ENCODE measurements at regions not wholly inside any gene's neighbourhood (a gene's known extent, or its start where the extent isn't known, plus 50 kb on each side); places are given as distances from the start of the nearest gene placed in this dataset.

DNA sequence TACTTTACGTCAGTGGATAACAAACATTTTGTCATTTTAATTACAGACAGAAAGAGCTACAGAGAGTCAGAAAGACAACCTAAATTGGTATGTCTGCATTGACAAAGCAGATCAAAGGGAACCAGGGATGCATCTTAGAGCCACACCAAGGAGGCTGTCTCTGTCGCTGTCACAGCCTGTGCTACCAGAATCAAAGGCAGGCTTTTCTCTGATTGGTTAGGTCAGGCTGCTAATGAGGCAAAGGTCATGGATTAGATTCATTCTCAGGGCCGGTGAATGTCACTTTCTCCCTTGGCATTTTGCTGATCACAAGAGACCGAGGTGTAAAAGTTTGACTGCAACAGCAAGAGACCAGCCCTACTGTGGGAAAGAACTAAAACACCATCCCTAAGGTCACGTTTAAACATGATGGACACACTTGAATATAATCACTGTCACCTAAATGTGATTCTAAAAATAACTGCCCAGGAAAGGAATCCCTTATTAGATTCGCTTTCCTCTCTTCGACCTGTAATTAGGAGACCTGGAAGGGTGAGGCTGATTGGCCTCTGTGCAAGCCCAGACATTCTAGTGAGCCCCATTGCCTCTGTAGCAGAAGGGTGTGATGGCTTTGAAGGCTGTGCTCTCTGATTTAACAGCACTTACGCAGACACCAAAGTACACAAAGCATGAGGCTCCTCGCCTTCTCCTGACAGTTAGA lies 314.4 kb upstream of the NBEA start:
- DNase-seq, result no peak

DNA sequence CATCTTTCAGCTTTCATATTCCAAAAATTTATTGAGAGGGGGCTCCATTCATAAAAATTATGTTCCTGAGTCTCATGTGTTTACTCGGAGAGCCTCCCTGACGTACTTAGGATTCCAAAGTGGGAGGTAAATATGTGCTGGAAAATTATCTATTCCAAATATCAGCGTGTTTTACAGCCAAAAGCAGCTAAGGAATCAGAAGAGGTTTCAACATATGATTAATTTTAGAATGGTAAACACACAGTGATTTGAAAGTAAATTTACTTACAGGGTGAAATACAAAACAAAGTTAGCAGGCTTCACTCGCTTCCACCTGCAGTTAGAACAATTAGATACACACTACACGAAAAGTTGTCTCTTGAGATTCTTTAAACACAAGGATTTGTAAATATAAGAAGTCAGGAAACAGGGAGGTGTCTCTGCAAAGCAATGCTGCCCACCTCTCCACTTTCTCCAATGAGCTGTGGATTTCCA lies 313.8 kb upstream of the NBEA start:
- no peak for DNase-seq

DNA sequence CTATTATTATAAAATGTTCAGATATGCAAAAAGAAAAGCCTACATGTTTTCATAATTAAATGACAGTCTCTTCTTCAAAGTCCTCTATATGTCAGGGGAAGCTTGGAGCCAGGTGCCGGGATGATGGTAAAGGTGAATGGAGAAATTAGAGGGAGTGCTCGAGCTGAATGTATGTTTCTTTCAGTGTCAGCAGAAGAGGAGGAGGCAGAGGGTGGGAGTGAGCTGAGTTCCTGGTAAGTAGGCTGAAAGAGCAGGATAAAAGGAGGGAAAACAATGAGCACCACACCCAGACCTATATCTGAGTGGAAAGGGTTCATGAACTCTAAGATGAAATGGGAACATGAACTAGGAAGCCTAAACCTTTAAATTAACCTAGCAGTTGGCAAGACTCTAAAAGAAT lies 307.6 kb upstream of the NBEA start:
- DNase-seq, result no peak

DNA sequence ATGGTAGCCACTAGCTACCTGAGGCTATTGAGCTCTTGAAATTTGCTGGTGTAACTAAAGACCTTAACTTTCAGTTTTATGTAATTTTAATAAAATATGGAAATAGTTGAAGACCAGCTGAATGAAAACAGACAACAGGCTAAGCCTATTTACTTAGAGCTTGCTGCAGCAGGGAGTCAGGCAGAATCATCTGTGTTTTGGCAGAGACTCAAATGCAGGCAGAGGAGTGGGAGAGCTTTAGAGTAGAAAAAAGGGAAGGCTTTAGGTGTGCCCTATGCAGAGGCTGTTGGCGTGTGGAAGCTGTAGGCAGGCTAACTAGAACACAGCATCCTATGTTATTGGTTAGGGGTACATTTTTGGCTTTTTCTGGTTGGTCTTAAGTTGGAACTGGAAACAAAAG lies 304.9 kb upstream of the NBEA start:
- DNase-seq, result no peak

DNA sequence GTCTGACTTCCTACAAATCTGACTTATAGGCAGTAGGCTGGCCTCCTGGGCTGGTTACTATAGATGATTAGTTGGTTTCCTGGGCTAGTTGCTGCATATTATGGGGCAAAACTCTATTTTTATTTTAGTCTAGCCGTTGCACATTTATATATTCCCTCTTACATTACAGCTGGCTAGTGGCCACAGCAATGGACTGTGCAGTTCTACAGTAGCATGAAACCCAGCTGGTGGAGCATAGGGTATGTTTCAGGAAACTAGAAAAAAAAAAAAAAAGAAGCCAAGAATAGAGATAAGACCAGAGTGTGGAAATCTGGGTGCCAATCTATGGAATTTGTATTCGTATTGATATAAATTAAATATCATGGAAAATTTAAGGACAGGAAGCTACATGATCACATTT lies 304.4 kb upstream of the NBEA start:
- DNase-seq, result no peak

DNA sequence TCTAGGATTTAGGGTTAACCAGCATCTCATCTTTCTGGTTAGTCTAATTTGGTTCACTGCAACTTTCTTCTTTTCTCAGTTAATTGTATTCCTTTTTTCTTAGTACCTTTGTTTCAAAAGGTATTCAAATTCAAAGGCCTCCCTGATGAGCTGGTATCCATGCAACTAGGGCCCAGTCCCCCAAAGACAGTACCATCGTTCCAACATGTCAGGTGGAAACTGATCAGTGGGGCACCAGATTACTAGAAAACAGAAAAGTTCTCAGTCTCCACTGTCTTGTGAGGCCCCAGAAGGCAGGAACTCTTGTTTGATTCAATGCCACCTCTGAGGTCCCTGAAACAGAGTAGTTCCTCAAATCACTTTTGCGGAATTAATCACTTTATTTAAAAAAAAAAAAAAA lies 303.2 kb upstream of the NBEA start:
- DNase-seq, result no peak

DNA sequence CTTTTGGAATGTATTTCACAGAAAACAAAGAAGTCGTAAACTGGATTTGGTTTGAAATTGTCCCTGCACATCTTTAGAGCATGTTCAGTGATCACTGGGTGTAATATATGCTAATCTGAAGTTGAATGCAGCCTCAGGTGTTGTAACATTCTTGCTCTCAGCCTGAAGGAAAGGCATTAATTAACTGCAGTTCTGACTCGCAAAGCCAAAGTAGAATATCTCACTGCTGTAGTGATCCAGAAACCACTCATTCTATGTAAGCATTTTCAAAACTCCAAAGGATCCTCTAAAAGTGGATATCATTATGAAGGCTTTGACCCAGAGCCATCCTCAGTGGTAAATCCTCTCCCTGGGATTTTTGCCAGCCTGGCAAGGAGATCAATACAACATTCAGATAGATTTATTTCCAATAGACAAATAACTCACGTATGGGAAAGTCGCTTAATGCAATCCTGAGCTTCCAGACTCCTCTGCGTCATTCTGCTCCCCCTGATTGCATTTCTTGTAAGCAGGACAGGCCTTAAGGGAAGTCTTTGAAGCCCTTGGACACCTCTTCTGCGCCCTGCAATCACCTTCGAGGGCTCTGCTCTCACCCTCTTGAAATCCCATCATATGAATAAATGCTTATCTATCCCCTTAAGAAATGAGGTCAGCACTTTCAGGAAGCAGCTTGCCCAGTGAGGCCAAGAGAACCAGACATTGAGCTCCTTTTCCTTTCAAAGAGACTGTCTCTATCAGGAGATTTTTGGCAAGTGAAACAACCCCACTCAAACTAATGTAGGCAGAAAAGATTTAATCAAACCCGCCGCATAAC lies 301.7 kb upstream of the NBEA start:
- DNase-seq, result peak; percentile 12

DNA sequence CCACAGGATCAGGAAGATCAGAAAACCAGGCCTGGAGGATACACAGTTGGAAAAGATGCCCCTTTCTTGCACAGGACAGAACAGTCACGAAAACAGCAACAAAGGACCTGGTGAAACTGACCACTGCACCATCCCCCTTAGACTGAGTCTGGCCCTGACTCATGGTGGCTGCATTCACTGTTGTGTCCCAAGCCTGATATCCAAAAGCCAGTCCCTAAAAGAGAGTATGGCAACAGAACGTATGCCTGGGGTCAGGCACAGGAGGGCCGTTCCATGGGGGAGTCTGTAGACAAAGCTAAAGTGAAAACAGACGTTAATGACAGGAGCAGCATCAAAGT lies 301.1 kb upstream of the NBEA start:
- no peak for DNase-seq

DNA sequence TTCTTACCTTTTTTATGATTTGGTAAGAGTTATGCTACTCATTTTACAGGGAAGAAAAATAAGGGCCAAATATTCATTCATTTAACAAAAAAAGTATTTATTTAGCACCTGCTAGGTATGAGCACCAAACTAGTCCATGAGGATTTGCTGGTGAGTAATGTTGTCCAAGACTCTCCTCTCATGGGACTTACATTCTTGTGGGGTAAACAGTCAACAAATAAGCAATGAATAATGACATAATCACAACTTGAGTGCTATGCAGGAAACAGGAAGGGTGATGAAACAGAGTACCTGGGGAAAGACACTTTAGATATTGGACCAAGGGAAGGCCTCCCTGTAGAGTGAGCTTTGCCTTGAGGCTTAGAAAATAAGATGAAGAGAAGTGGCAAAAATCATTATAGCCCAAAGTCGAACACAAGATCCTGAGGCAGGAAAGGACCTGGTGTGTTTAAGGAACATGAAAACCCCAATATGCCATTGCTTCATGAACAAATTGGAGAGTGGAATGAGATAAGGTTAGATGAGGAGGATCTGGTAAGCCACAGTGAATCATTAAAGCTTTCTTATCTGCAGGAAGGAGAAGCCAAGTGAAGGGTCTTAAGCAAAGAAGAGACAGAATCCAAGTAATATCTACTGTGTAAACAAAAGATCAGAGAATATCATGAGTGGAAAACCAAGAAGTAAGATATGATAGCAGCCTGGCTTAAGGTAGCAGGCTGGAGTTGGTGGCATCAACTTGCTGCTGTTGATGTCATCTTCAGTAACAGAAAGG lies 294.5 kb upstream of the NBEA start:
- no peak for DNase-seq

DNA sequence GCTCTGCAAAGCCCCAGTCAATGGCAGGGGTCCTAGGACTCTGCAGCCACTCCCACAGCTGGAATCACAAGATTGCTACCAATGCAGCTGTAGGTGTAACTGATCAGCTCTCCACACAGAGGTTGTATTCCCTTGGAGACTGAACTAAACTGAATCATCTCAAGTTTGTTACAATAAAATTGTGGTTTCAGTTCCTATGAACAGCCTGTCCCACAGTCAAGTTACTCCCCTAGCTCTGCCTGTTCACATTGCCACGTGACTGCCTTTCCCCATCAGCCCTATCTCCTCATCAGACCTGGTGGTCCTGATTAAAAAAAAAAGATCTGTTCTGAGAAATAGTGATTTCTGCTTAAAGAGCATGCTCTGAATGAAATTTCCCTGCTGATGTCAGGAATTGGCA lies 287.9 kb upstream of the NBEA start:
- DNase-seq, result no peak

DNA sequence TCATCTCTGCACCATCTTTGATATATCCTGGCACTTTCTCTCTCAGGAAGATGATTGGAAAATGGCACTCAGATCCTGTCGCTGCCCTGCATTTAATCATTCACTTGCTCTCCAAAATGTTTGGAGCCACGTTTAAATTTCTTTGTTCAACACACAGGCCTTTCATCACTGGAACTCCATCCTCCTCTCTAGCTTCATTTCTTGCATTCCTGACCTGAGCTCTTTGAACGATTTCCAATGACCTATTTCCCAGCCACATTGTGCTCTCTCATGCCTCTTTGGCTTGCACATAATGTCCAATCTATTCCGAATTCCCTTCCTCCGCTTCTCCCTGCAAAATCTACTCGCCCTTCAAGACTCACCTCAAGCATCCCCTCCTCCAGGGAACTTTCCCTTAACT lies 287.4 kb upstream of the NBEA start:
- DNase-seq, result no peak

DNA sequence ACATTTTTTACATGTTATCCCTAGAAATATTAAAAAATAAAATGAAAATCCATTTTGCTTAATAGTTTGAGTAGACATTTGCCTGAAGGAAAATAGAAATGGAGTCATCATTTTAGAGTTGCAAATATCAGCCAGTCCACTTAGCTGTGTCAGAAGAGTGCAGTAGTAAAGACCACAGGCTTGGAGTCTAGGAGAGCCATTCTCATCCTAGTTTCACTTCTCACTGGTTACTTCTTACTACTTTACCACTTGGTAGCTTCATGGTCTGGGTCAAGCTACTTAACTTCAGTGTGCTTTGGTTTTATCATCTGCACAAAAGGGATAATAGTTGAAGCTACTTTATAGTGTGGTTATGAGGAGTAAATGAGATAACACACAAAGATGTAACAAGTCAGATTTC lies 286.5 kb upstream of the NBEA start:
- DNase-seq, result no peak

DNA sequence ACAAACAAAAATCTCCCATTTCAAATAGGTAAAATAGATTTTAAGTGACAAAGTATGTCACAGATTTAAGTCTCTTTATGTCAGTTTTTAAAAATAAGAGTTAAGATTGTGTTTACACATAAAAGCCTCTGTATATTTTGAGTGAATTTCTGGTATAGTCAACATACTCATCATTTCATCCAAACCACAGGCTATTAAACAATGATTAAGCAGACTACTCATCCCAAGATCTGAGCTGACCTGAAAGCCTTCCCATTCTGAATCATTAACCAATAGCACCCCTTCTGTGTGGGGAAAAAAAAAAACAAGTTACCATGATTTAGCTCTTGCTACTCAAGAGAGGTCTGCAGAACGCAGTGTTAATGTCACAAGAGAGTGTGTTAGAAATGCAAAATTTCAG lies 284.4 kb upstream of the NBEA start:
- DNase-seq, result no peak

DNA sequence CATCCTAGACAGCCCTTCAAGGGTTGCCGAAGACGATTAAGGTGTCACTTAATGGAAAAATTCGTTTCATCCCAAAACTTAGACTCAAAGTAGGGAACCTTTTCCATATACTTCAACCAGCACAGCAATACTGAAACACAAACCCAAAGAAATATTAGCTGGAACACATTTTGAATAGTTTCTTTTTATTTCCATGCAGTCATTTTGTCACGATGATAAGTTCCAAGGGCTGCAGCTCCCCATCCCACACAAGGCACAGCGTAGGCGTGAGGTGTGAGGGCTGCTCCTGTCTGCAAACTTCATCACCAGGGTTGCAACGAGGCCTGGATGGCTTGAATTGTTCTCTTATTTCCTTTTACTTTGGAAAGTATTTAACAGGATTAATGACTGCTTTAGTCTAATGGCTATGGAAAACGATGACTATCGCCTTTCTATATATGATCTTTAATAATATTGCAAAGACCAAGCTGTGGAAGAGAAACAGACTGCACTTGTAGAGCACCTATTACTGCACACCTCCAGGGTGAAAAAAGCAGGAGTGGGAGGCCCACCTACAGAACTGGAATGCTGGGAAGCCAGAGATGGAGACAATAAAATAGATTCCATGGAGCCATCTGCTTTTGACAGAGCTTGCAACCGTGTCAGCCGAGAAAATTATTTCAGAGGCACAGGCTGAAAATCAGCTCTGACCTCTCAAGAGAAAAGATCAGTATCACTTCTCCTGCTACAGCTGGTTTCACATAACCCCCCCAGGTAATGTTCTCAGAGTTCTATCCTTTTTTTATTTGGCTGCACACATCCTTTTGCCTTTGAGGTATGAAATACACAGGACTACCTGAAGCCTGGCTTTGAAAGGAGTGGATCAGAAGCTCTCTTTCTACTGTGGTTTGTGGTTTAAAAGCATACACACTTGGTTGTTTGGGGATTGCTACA lies 274.5 kb upstream of the NBEA start:
- DNase-seq, result peak; percentile 58

DNA sequence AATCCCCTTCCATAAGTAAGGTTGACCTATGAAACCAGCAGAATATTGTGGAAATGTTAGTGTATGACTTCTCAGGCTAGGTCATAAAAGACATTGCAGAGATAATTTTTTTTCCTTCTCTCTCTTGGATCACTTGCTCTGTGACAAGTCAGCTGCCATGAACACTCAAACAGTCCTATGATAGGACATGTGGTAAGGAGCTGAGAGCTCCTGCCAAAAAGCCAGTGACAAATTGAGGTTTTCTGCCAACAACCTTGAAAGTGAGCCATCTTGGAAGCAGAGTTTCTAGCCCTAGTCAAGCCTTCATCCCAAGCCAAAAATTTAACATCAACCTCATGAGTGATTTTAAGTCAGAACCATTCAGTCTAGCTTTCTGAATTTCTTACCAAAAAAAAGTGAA lies 270.9 kb upstream of the NBEA start:
- DNase-seq, result peak; percentile 77

DNA sequence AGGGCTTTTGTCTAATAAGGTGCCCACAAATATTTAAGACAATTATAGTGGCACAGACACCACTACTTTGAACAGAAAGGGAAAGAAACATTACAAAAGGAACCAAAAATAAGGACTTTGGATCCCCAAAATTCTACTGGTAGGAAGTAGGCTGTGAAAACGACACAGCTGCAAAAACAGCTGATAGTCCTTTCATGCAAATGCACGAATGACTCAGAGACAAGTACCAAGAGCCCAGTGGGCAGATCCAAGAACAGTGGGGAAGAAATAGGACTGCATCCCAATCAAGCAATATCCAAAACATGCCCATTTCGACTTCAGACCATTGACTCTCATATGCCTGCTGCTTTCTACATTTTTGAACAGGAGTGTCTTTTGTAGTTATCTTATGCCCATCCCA lies 269.4 kb upstream of the NBEA start:
- DNase-seq, result no peak

DNA sequence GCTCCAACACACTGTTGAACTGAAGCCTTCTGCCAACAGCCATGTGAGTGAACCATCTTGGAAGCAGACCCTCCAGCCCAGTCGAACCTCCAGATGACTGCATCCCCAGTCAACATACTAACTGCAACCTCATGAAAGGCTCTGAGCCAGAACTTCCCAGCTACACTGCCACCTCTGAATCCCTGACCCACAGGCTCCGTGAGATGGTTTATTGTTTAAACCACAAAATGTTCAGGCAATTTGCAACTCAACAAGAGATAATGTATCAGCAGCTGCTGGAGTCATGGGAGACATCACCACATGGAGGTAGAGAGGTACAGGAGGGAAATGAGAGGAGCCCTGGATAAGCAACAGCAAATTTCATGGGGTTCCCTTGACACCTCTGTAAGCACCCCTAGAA lies 266.4 kb upstream of the NBEA start:
- DNase-seq, result no peak

DNA sequence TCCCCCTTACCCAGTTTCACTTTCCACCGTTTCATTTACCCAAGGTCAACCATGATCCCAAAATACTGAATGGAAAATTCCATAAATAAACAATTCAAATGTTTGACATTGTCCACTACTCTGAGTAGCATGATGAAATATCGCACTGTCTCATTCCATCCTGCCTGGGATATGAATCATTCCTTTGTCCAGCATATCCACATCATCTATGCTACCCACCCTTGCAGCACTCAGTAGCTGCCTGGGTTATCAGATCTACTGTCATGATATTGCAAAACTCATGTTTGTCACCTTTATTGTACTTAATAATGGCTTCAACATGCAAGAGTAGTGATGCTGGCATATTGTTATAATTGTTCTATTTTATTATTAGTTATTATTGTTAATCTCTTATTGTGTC lies 263.9 kb upstream of the NBEA start:
- DNase-seq, result no peak

DNA sequence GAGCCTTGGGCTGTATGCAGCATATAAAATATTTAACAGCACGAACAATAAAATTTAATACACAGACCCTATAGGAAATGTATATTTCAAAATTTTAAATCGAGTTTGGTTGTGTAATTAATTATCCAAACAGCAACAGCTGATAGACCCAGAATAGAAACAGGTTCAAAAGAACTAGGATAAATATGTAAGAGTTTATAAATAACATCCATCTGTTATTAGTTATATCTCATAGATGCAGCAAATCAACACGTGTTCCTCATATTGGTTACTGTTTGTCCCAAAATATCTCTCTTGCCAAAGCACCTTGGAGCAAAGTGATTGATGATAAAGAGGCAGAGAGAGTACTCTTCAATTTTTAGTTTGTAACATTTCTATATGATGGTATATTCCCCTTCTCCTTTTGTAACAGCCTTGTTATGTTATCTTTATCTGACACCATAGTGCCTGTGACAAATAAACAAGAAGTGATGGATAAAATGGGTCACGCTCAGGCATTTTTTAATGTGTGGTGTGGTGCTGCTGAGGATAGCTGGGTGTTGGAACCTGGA lies 260.6 kb upstream of the NBEA start:
- DNase-seq, result no peak

DNA sequence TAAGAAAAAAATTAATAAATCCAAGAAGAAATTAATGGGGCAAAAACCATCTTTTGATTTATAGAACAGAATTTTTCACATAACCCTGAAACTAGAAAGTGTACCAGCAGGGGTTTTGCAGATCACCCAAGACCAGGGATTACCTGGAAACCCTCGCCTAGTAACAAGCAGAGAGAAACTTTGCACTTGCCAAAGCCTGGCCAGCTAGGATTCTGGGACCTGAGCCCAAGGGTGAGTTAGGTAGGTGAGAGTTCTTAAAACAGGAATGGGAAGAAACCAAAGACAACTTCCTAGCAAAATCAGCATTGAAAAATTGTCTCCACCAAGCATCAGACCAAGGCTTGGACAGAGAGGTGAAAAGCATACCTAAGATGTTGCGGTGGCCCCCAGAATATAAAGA lies 247.0 kb upstream of the NBEA start:
- DNase-seq, result no peak

DNA sequence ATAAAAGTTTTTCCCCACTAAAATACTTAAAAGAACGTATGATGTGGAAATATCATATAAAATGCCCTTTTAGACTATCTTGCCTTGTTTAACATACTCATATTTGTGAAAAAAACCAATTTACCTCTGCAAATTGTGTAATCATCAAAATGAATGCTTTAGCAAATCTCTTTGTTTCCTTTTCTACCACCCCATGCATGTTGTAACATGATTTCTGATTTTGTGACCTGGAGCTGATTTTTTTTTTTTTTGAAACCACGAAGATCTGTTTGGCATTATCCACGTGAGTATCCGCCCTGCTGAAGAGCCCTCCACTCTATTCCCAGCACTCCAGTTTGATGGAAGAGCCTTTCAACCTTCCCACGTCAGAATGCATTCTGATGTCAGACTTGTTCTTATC lies 245.8 kb upstream of the NBEA start:
- DNase-seq, result no peak

DNA sequence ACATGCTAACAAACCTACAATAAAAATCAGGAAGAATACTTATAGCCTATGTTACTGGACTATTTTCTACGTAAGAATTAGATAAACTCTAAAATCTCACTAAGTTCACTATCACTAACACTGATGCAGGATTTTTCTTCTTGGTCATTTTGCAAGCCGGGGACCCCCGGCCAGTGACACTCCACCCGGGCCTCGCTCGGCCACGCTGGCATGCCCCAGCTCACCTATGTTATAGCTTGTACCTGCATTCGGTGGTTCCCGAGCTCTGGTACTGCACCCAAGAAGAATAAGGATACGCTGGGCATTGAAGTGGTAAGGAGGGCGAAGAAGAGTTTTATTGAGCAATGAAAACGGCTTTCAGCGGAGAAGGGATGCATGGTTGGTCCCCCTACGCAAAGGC lies 245.3 kb upstream of the NBEA start:
- DNase-seq, result no peak

Data from muscle of arm (tissue), 1 donor.